OCI-LY1 (cell line): ENCODE measurements at regions not wholly inside any gene's neighbourhood (a gene's known extent, or its start where the extent isn't known, plus 50 kb on each side); places are given as distances from the start of the nearest gene placed in this dataset.

Experiments
- H2AFZ ChIP-seq: fragments of 200-600 bp; sonication (generic), shearing (Covaris generic); 2 replicates; pipeline ENCODE4 v1.6.0; 2014; ENCODE audit warnings: antibody characterized with exemption, mild to moderate bottlenecking, low read length
- H3F3A ChIP-seq: fragments of 200-600 bp; sonication (generic), shearing (Covaris generic); 2 replicates; pipeline ENCODE4 v1.6.0; 2014; ENCODE audit warnings: mild to moderate bottlenecking, antibody characterized with exemption, low read length, moderate library complexity; ENCODE audit not compliant: insufficient read depth
- H3K27ac ChIP-seq: fragments of 200-600 bp; sonication (generic); 2 replicates; pipeline ENCODE4 v1.5.1; 2014; ENCODE audit warnings: low read length, mixed run types, mild to moderate bottlenecking, low read depth; ENCODE audit not compliant: poor library complexity, severe bottlenecking
- H3K27me3 ChIP-seq: fragments of 200-600 bp; sonication (generic); 2 replicates; pipeline ENCODE4 v1.6.0; 2014; ENCODE audit warnings: antibody characterized with exemption, mild to moderate bottlenecking, low read length, moderate library complexity; ENCODE audit not compliant: insufficient read depth
- H3K36me3 ChIP-seq: fragments of 200-600 bp; sonication (generic); 2 replicates; pipeline ENCODE4 v1.6.1; 2014; ENCODE audit warnings: mild to moderate bottlenecking, antibody characterized with exemption, low read length, moderate library complexity, mixed read lengths; ENCODE audit not compliant: insufficient read depth
- H3K4me1 ChIP-seq: fragments of 200-600 bp; sonication (generic); 2 replicates; pipeline ENCODE4 v1.5.1; 2014; ENCODE audit warnings: mild to moderate bottlenecking, low read length, moderate library complexity; ENCODE audit not compliant: insufficient read depth, severe bottlenecking
- H3K4me2 ChIP-seq: fragments of 200-600 bp; sonication (generic), shearing (Covaris generic); 2 replicates; pipeline ENCODE4 v1.6.1; 2014; ENCODE audit warnings: low read length
- H3K4me3 ChIP-seq: fragments of 200-600 bp; sonication (generic); 2 replicates; pipeline ENCODE4 v1.5.1; 2014; ENCODE audit warnings: low read length, low read depth, mild to moderate bottlenecking, mixed read lengths; ENCODE audit not compliant: poor library complexity, severe bottlenecking
- H3K79me2 ChIP-seq: fragments of 200-600 bp; shearing (Covaris generic); 2 replicates; pipeline ENCODE4 v1.6.1; 2016; ENCODE audit warnings: mixed run types, low read length, mixed read lengths; ENCODE audit not compliant: insufficient read depth
- H3K9ac ChIP-seq: fragments of 200-600 bp; sonication (generic), shearing (Covaris generic); 2 replicates; pipeline ENCODE4 v1.6.1; 2014; ENCODE audit warnings: mild to moderate bottlenecking, low read length, mixed read lengths
- H3K9me2 ChIP-seq: fragments of 200-600 bp; sonication (generic), shearing (Covaris generic); 2 replicates; pipeline ENCODE4 v1.6.1; 2014; ENCODE audit warnings: low read depth, mild to moderate bottlenecking, low read length, mixed read lengths
- H3K9me3 ChIP-seq: fragments of 200-600 bp; shearing (Covaris generic); 2 replicates; pipeline ENCODE4 v1.6.1; 2014; ENCODE audit warnings: low read length, mixed read lengths
- H4K20me1 ChIP-seq: fragments of 200-600 bp; sonication (generic), shearing (Covaris generic); 2 replicates; pipeline ENCODE4 v1.6.0; 2016; ENCODE audit warnings: mild to moderate bottlenecking, low read length; ENCODE audit not compliant: insufficient read depth
- CTCF ChIP-seq: fragments of 200-600 bp; sonication (generic), shearing (Covaris generic); IDR thresholded peaks from 2 replicates; pipeline ENCODE4 v1.5.1; 2017; ENCODE audit warnings: mild to moderate bottlenecking, antibody characterized with exemption, low read length, moderate library complexity, mixed read lengths
- EZH2 ChIP-seq: fragments of 200-600 bp; sonication (generic), shearing (Covaris generic); IDR thresholded peaks from 2 replicates; pipeline ENCODE4 v1.8.0; 2017; ENCODE audit warnings: borderline replicate concordance, mixed run types, mild to moderate bottlenecking, antibody characterized with exemption, low read length, moderate library complexity, mixed read lengths

- no peaks in the 10 kb centered on the region for H3K9me2 ChIP-seq
- H3K9me3 ChIP-seq, result no peaks in the 10 kb centered on the region
- no peak overlapping the region for H3K9ac ChIP-seq
- H2AFZ ChIP-seq, result no peak overlapping the region
- no peaks in the 10 kb centered on the region for H3K79me2 ChIP-seq
- no peak overlapping the region for H3K27ac ChIP-seq
- H3K4me2 ChIP-seq, result no peak overlapping the region
- H3F3A ChIP-seq, result no peaks in the 10 kb centered on the region
- TF ChIP-seq CTCF, result no peak
- no peak for TF ChIP-seq EZH2
- peaks cover 3% of the 10 kb centered on the region; the same call in 1 of the 2 replicates for H3K27me3 ChIP-seq
- no peaks in the 10 kb centered on the region for H3K36me3 ChIP-seq
- H3K4me1 ChIP-seq, result no peaks in the 10 kb centered on the region
- no peak overlapping the region for H3K4me3 ChIP-seq
- H4K20me1 ChIP-seq, result no peaks in the 10 kb centered on the region
These were observed 77.2 kb upstream of the HES1 start for GRCh38 chr3:194058753-194059152.

- no peaks in the 10 kb centered on the region for H3K79me2 ChIP-seq
- H4K20me1 ChIP-seq, result no peaks in the 10 kb centered on the region
- peaks cover 10% of the 10 kb centered on the region; the same call in 1 of the 2 replicates for H3K27me3 ChIP-seq
- no peaks in the 10 kb centered on the region for H3K36me3 ChIP-seq
- no peak overlapping the region for H3K4me2 ChIP-seq
- H3K4me1 ChIP-seq, result no peaks in the 10 kb centered on the region
- H3K9ac ChIP-seq, result no peak overlapping the region
- no peak for TF ChIP-seq EZH2
- no peak for TF ChIP-seq CTCF
- H3K9me3 ChIP-seq, result no peaks in the 10 kb centered on the region
- no peak overlapping the region for H3K4me3 ChIP-seq
- H3F3A ChIP-seq, result no peaks in the 10 kb centered on the region
- H3K27ac ChIP-seq, result no peak overlapping the region
- H2AFZ ChIP-seq, result no peak overlapping the region
- no peaks in the 10 kb centered on the region for H3K9me2 ChIP-seq
These were observed 74.4 kb upstream of the HES1 start for GRCh38 chr3:194061421-194062030.

GRCh38 chr3:194062830-194063229 is 73.1 kb upstream of the HES1 start:
- peaks cover 14% of the 10 kb centered on the region; the same call in 1 of the 2 replicates for H3K27me3 ChIP-seq
- TF ChIP-seq CTCF (no peak), EZH2 (no peak)
- H4K20me1 ChIP-seq, result no peaks in the 10 kb centered on the region
- no peak overlapping the region for H2AFZ ChIP-seq
- H3K36me3 ChIP-seq, result no peaks in the 10 kb centered on the region
- no peak overlapping the region for H3K27ac ChIP-seq
- no peaks in the 10 kb centered on the region for H3K79me2 ChIP-seq
- no peak overlapping the region for H3K9ac ChIP-seq
- no peaks in the 10 kb centered on the region for H3K9me2 ChIP-seq
- H3K4me1 ChIP-seq, result no peaks in the 10 kb centered on the region
- no peaks in the 10 kb centered on the region for H3F3A ChIP-seq
- peaks cover 8% of the 10 kb centered on the region; the same call in 1 of the 2 replicates for H3K9me3 ChIP-seq
- no peak overlapping the region for H3K4me3 ChIP-seq
- H3K4me2 ChIP-seq, result no peak overlapping the region
